HCT116 (cell line): ENCODE measurements at regions not wholly inside any gene's neighbourhood (a gene's known extent, or its start where the extent isn't known, plus 50 kb on each side); places are given as distances from the start of the nearest gene placed in this dataset.

Source experiments
- ATAC-seq: fragments of 200-7000 bp; cut with Tn5 transposase; 2 replicates; pipeline ENCODE4 v1.9.1; 2020; ENCODE audit warnings: mild to moderate bottlenecking, moderate library complexity
- BruUV-seq: library from RNA; stranded (reverse); fragments of 400-500 nt; replicated peaks from 2 replicates; lab custom pipeline; 2021; lab: Mats Ljungman, UMichigan
- CTCF ChIA-PET: fragments of 300-600 bp; sonication (Branson Sonifier 250); formaldehyde crosslinking; loops from one replicate; lab custom pipeline; 2021; ENCODE audit warnings: antibody characterized with exemption; lab: Charles Lee
- POLR2A ChIA-PET: fragments of 300-600, 350-600 bp; sonication (Branson Sonifier 250); formaldehyde crosslinking; loops from one replicate; lab custom pipeline; 2021; ENCODE audit warnings: antibody characterized with exemption; lab: Charles Lee
- RAD21 ChIA-PET, 2 experiments: fragments of 300-600 bp; sonication (Branson Sonifier 250); formaldehyde crosslinking; loops; one replicate each; lab custom pipeline; 2023; ENCODE audit warnings: low total read pairs in 2 of 2; ENCODE audit not compliant: uncharacterized antibody in 2 of 2, unreplicated experiment in 2 of 2, low non-redundant PET in 1 of 2; lab: Charles Lee
- DNase-seq: peaks from one replicate; pipeline ENCODE4 v3.0.0-alpha.2; 2010; ENCODE audit warnings: low read depth, low spot score
- H2AFZ ChIP-seq: fragments of 200-600 bp; shearing (Covaris generic), sonication (generic); 2 replicates; pipeline ENCODE4 v1.6.1; 2017; ENCODE audit warnings: low read depth, mixed run types, mixed read lengths, antibody characterized with exemption, low read length; ENCODE audit not compliant: poor library complexity, severe bottlenecking
- H3K27ac ChIP-seq: 2 replicates; pipeline ENCODE4 v1.5.1; 2012; ENCODE audit warnings: low read depth, low read length
- H3K27me3 ChIP-seq: fragments of 200-600 bp; sonication (generic); 2 replicates; pipeline ENCODE4 v1.6.1; 2016; ENCODE audit warnings: mixed run types, low read length, mixed read lengths; ENCODE audit not compliant: insufficient read depth
- H3K36me3 ChIP-seq, 2 experiments: fragments of 200-500 bp in 1 of 2; fragments of 200-600 bp in 1 of 2; sonication (Bioruptor generic) in 1 of 2; sonication (generic) in 1 of 2; 2 replicates each; pipeline versions ENCODE4 v1.5.1 to v1.6.1; 2014 to 2016; ENCODE audit warnings: low read length in 2 of 2, inconsistent platforms in 1 of 2, mixed read lengths in 1 of 2, mixed run types in 1 of 2; ENCODE audit not compliant: insufficient read depth in 2 of 2, control insufficient read depth in 1 of 2
- H3K4me1 ChIP-seq, 2 experiments: fragments of 200-600 bp in 1 of 2; sonication (generic) in 1 of 2; 2 replicates each; pipeline versions ENCODE4 v1.5.1 to v1.6.1; 2012 to 2017; ENCODE audit warnings: low read length in 2 of 2, inconsistent platforms in 1 of 2, mild to moderate bottlenecking in 1 of 2, mixed read lengths in 1 of 2, mixed run types in 1 of 2, moderate library complexity in 1 of 2; ENCODE audit not compliant: insufficient read depth in 2 of 2, control insufficient read depth in 1 of 2
- H3K4me2 ChIP-seq: fragments of 200-600 bp; sonication (generic); 2 replicates; pipeline ENCODE4 v1.6.1; 2017; ENCODE audit warnings: mixed run types, low read length, mixed read lengths
- H3K4me3 ChIP-seq, 2 experiments: fragments of 200-600 bp in 1 of 2; sonication (generic) in 1 of 2; replicated peaks in 1 of 2; 2 replicates each; pipeline ENCODE4 v1.5.1; 2011 to 2016; ENCODE audit warnings: low read length in 2 of 2, control low read depth in 1 of 2, low read depth in 1 of 2, mild to moderate bottlenecking in 1 of 2, mixed read lengths in 1 of 2, mixed run types in 1 of 2
- H3K79me2 ChIP-seq: fragments of 200-600 bp; sonication (generic); 2 replicates; pipeline ENCODE4 v1.6.1; 2017; ENCODE audit warnings: mild to moderate bottlenecking, mixed run types, low read length, moderate library complexity, mixed read lengths; ENCODE audit not compliant: insufficient read depth
- H3K9ac ChIP-seq: fragments of 200-600 bp; sonication (generic); 2 replicates; pipeline ENCODE4 v1.6.1; 2016; ENCODE audit warnings: low read length, mixed read lengths
- H3K9me2 ChIP-seq: fragments of 200-600 bp; sonication (generic), shearing (Covaris generic); 2 replicates; pipeline ENCODE4 v1.6.1; 2017; ENCODE audit warnings: mixed run types, mild to moderate bottlenecking, moderate library complexity; ENCODE audit not compliant: insufficient read depth
- H3K9me3 ChIP-seq, 2 experiments: fragments of 200-500 bp in 1 of 2; fragments of 200-600 bp in 1 of 2; sonication (Bioruptor generic) in 1 of 2; sonication (generic) in 1 of 2; 2 replicates each; pipeline ENCODE4 v1.6.1; 2014 to 2017; ENCODE audit warnings: low read length in 2 of 2, mixed read lengths in 2 of 2, inconsistent platforms in 1 of 2, low read depth in 1 of 2, mild to moderate bottlenecking in 1 of 2, mixed run types in 1 of 2, moderate library complexity in 1 of 2; ENCODE audit not compliant: control insufficient read depth in 1 of 2, insufficient read depth in 1 of 2
- H4K20me1 ChIP-seq: fragments of 200-600 bp; sonication (generic), shearing (Covaris generic); 2 replicates; pipeline ENCODE4 v1.6.1; 2017; ENCODE audit warnings: mixed run types, mild to moderate bottlenecking, moderate library complexity; ENCODE audit not compliant: insufficient read depth
- CBX3 ChIP-seq: IDR thresholded peaks from 2 replicates; pipeline ENCODE4 v1.6.1; 2012; ENCODE audit warnings: low read depth
- EGR1 ChIP-seq: IDR thresholded peaks from 2 replicates; pipeline ENCODE4 v1.6.1; 2012; ENCODE audit warnings: low read depth
- EZH2 ChIP-seq: fragments of 200-600 bp; sonication (generic); IDR thresholded peaks from 2 replicates; pipeline ENCODE4 v1.6.1; 2017; ENCODE audit warnings: antibody characterized with exemption, mixed run types
- FOSL1 ChIP-seq: IDR thresholded peaks from 2 replicates; pipeline ENCODE4 v1.6.1; 2012; ENCODE audit warnings: low read depth
- JUND ChIP-seq: IDR thresholded peaks from 2 replicates; pipeline ENCODE4 v1.6.1; 2012
- POLR2A ChIP-seq: IDR thresholded peaks from 2 replicates; pipeline ENCODE4 v1.7.0; 2011; ENCODE audit warnings: borderline replicate concordance; ENCODE audit not compliant: insufficient read depth, insufficient read length; ENCODE audit errors: extremely low read depth
- RAD21 ChIP-seq: IDR thresholded peaks from 2 replicates; pipeline ENCODE4 v1.6.1; 2012; ENCODE audit warnings: low read depth, mild to moderate bottlenecking
- SP1 ChIP-seq: IDR thresholded peaks from 2 replicates; pipeline ENCODE4 v1.6.1; 2012; ENCODE audit warnings: low read depth
- SRF ChIP-seq: IDR thresholded peaks from 2 replicates; pipeline ENCODE4 v1.6.1; 2012; ENCODE audit warnings: low read depth
- TCF7L2 ChIP-seq: IDR thresholded peaks from 2 replicates; pipeline ENCODE4 v1.7.0; 2011; ENCODE audit warnings: borderline replicate concordance, inconsistent platforms; ENCODE audit not compliant: insufficient read depth, insufficient read length; ENCODE audit errors: extremely low read depth
- YY1 ChIP-seq: IDR thresholded peaks from 2 replicates; pipeline ENCODE4 v1.6.1; 2011; ENCODE audit warnings: low read length, low read depth, moderate library complexity, mild to moderate bottlenecking; ENCODE audit not compliant: insufficient replicate concordance; ENCODE audit errors: extremely low read depth
- ZFX ChIP-seq: fragments of 450-650 bp; IDR thresholded peaks from 2 replicates; pipeline ENCODE4 v1.6.1; 2017
- intact Hi-C: fragments of 100-400 bp; cut with micrococcal nuclease; formaldehyde crosslinking; loops from 2 replicates; pipeline ENCODE4 v1.10.0; 2022
- TF ChIP-seq, protein P1 (sequence below), 3 experiments: fragments of 200-600 bp in 1 of 3; sonication (generic) in 1 of 3; IDR thresholded peaks in 2 of 3; conservative IDR thresholded peaks in 1 of 3; 2 replicates each; pipeline ENCODE4 v1.5.1; 2012 to 2017; ENCODE audit warnings: low read depth in 2 of 3, low read length in 2 of 3, antibody characterized with exemption in 1 of 3, borderline replicate concordance in 1 of 3, control low read depth in 1 of 3, mild to moderate bottlenecking in 1 of 3, mixed read lengths in 1 of 3, mixed run types in 1 of 3, moderate library complexity in 1 of 3; ENCODE audit not compliant: insufficient read depth in 1 of 3
- TF ChIP-seq, protein P2 (sequence below): IDR thresholded peaks from 2 replicates; pipeline ENCODE4 v1.6.1; 2011; ENCODE audit warnings: mild to moderate bottlenecking, low read length, moderate library complexity; ENCODE audit not compliant: insufficient replicate concordance; ENCODE audit errors: extremely low read depth
- TF ChIP-seq, protein P3 (sequence below): IDR thresholded peaks from 2 replicates; pipeline ENCODE4 v1.6.1; 2012; ENCODE audit warnings: low read depth

DNA sequence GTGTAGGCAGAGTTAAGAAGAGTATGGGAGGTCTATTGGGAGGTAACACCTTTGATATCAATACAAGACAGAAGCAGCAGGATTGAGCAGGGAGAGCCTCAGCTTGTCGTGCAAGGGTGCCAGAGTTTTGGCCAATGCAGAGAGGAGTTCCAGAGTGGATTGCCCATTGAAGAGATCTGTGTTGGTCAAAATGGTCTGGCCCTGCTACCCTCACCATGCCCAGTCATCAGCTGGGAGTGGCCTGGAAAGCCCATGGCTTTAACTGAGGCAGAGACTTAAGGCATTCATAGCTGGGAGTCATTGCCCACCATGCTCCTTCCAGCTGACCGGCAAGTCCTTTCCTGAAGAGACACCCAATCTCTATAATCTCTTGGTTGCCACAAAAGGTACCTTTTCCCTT lies 271.3 kb downstream of the ABHD5 start (continued):
- TF ChIP-seq, protein P1, sequence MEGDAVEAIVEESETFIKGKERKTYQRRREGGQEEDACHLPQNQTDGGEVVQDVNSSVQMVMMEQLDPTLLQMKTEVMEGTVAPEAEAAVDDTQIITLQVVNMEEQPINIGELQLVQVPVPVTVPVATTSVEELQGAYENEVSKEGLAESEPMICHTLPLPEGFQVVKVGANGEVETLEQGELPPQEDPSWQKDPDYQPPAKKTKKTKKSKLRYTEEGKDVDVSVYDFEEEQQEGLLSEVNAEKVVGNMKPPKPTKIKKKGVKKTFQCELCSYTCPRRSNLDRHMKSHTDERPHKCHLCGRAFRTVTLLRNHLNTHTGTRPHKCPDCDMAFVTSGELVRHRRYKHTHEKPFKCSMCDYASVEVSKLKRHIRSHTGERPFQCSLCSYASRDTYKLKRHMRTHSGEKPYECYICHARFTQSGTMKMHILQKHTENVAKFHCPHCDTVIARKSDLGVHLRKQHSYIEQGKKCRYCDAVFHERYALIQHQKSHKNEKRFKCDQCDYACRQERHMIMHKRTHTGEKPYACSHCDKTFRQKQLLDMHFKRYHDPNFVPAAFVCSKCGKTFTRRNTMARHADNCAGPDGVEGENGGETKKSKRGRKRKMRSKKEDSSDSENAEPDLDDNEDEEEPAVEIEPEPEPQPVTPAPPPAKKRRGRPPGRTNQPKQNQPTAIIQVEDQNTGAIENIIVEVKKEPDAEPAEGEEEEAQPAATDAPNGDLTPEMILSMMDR (IDR thresholded peaks at IDR 0.05 in 2 of 3, conservative IDR thresholded peaks at IDR 0.05 in 1 of 3; ENCODE audit: borderline replicate concordance in 1 of 3, insufficient read depth in 1 of 3, low read depth in 2 of 3, low read length in 2 of 3): no peak
- no peak for TF ChIP-seq TCF7L2
- no peak for TF ChIP-seq JUND
- TF ChIP-seq, protein P2, sequence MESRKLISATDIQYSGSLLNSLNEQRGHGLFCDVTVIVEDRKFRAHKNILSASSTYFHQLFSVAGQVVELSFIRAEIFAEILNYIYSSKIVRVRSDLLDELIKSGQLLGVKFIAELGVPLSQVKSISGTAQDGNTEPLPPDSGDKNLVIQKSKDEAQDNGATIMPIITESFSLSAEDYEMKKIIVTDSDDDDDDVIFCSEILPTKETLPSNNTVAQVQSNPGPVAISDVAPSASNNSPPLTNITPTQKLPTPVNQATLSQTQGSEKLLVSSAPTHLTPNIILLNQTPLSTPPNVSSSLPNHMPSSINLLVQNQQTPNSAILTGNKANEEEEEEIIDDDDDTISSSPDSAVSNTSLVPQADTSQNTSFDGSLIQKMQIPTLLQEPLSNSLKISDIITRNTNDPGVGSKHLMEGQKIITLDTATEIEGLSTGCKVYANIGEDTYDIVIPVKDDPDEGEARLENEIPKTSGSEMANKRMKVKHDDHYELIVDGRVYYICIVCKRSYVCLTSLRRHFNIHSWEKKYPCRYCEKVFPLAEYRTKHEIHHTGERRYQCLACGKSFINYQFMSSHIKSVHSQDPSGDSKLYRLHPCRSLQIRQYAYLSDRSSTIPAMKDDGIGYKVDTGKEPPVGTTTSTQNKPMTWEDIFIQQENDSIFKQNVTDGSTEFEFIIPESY: no peak
- no peak for TF ChIP-seq RAD21
- TF ChIP-seq EZH2: no peak
- no peak for TF ChIP-seq CBX3
- TF ChIP-seq FOSL1: no peak
- no peak for TF ChIP-seq SP1

DNA sequence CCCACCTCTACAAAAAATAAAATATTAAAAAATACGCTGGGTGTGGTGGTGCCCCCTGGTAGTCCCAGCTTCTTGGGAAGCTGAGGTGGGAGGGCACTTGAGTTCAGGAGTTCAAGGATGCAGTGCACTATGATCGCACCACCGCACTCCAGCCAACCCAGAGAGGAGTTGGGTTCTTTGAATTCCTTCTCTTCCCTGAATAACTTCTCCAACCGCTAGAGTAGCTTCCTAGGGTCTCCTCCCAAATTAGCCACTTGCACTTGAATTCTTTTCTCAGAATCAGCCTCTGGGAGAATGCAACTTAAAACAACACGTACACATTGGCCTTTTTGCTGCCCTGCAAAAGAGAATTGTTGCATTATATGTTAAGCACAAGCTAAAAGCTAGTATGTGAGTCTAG lies 272.5 kb downstream of the ABHD5 start:
- ChIA-PET CTCF (no interaction called here), POLR2A (no interaction called here), RAD21 (no interaction called here)
- no peak overlapping the region for H3K4me3 ChIP-seq
- ATAC-seq: no peak
- no peak overlapping the region for H3K27ac ChIP-seq
- H3K9me3 ChIP-seq: no peaks in the 10 kb centered on the region
- H3K79me2 ChIP-seq: no peaks in the 10 kb centered on the region
- intact Hi-C loops: no loop called here
- H3K36me3 ChIP-seq: no peaks in the 10 kb centered on the region
- no peaks in the 10 kb centered on the region for H3K4me1 ChIP-seq
- H3K9me2 ChIP-seq: no peaks in the 10 kb centered on the region
- H4K20me1 ChIP-seq: no peaks in the 10 kb centered on the region
- no peak overlapping the region for H2AFZ ChIP-seq
- BruUV-seq: no TSS peak
- no peak overlapping the region for H3K4me2 ChIP-seq
- TF ChIP-seq EZH2 (no peak), EGR1 (no peak), SRF (no peak), JUND (no peak), ZFX (no peak), RAD21 (no peak), TCF7L2 (no peak), POLR2A (no peak), YY1 (no peak)
- TF ChIP-seq, protein P3, sequence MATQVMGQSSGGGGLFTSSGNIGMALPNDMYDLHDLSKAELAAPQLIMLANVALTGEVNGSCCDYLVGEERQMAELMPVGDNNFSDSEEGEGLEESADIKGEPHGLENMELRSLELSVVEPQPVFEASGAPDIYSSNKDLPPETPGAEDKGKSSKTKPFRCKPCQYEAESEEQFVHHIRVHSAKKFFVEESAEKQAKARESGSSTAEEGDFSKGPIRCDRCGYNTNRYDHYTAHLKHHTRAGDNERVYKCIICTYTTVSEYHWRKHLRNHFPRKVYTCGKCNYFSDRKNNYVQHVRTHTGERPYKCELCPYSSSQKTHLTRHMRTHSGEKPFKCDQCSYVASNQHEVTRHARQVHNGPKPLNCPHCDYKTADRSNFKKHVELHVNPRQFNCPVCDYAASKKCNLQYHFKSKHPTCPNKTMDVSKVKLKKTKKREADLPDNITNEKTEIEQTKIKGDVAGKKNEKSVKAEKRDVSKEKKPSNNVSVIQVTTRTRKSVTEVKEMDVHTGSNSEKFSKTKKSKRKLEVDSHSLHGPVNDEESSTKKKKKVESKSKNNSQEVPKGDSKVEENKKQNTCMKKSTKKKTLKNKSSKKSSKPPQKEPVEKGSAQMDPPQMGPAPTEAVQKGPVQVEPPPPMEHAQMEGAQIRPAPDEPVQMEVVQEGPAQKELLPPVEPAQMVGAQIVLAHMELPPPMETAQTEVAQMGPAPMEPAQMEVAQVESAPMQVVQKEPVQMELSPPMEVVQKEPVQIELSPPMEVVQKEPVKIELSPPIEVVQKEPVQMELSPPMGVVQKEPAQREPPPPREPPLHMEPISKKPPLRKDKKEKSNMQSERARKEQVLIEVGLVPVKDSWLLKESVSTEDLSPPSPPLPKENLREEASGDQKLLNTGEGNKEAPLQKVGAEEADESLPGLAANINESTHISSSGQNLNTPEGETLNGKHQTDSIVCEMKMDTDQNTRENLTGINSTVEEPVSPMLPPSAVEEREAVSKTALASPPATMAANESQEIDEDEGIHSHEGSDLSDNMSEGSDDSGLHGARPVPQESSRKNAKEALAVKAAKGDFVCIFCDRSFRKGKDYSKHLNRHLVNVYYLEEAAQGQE: no peak
- TF ChIP-seq, protein P2: no peak
- DNase-seq: no peak
- H3K9ac ChIP-seq: no peak overlapping the region
- peaks cover 32% of the 10 kb centered on the region for H3K27me3 ChIP-seq
